Activated CD8-positive, alpha-beta memory T cell treated with anti-CD3 and anti-CD28 coated beads for 36 hours (primary cell): ENCODE measurements at regions not wholly inside any gene's neighbourhood (a gene's known extent, or its start where the extent isn't known, plus 50 kb on each side); places are given as distances from the start of the nearest gene placed in this dataset.
"Not testable (repeated sequence)": the region's sequence is repeated elsewhere in the genome, so short reads cannot be mapped to it uniquely, and the experiment has no call there.

Experiments used
- CTCF ChIA-PET: fragments of 350-600 bp; sonication (Branson Sonifier 250); formaldehyde crosslinking; loops from one replicate; lab custom pipeline; 2021; ENCODE audit warnings: antibody characterized with exemption; lab: Charles Lee
- POLR2A ChIA-PET: fragments of 350-600 bp; sonication (Branson Sonifier 250); formaldehyde crosslinking; loops from one replicate; lab custom pipeline; 2021; ENCODE audit warnings: antibody characterized with exemption; lab: Charles Lee

GRCh38 chr12:76190299-76190698 is 105.8 kb upstream of the NAP1L1 start:
- CTCF ChIA-PET: no interaction called here
- POLR2A ChIA-PET: no interaction called here

GRCh38 chr12:76189851-76190250 is 105.4 kb upstream of the NAP1L1 start:
- POLR2A ChIA-PET: no interaction called here
- CTCF ChIA-PET: no interaction called here

- CTCF ChIA-PET: no interaction called here
These were observed 102.7 kb upstream of the NAP1L1 start for GRCh38 chr12:76187177-76187576.

GRCh38 chr12:76186131-76186906 is 101.8 kb upstream of the NAP1L1 start:
- CTCF ChIA-PET: no interaction called here
- POLR2A ChIA-PET: no interaction called here

More at GRCh38 chr12:76187177-76187576, 102.7 kb upstream of the NAP1L1 start:
- POLR2A ChIA-PET: no interaction called here

GRCh38 chr12:76183459-76184186 is 99.1 kb upstream of the NAP1L1 start:
- POLR2A ChIA-PET: no interaction called here

GRCh38 chr12:76180401-76181277 is 96.2 kb upstream of the NAP1L1 start:
- POLR2A ChIA-PET: no interaction called here
- CTCF ChIA-PET: no interaction called here

More at GRCh38 chr12:76183459-76184186, 99.1 kb upstream of the NAP1L1 start:
- CTCF ChIA-PET: no interaction called here

- ChIA-PET POLR2A (no interaction called here), CTCF (no interaction called here)
These were observed 94.0 kb upstream of the NAP1L1 start for GRCh38 chr12:76178452-76178851.

GRCh38 chr12:76177821-76178220 is 93.3 kb upstream of the NAP1L1 start:
- ChIA-PET POLR2A (no interaction called here), CTCF (no interaction called here)

- ChIA-PET CTCF (no interaction called here), POLR2A (no interaction called here)
These were observed 92.5 kb upstream of the NAP1L1 start for GRCh38 chr12:76176940-76177339.

GRCh38 chr12:76175946-76176345 is 91.5 kb upstream of the NAP1L1 start:
- CTCF ChIA-PET: interaction anchor here (1.4 kb wide), 1 partner anchor 463 kb away, joined by 3 read pairs; no protein-coding TSS in a partner anchor
- POLR2A ChIA-PET: not testable (repeated sequence)

- CTCF ChIA-PET: no interaction called here
- POLR2A ChIA-PET: no interaction called here
These were observed 89.3 kb upstream of the NAP1L1 start for GRCh38 chr12:76173756-76174155.

- ChIA-PET POLR2A (interaction anchor here (0.6 to 1.2 kb wide), 5 partner anchors 9 to 570 kb away, joined by 3 to 7 read pairs (median 3); partner anchors contain the start of gene BBS10), CTCF (interaction anchor here (0.6 to 1.2 kb wide), 3 partner anchors 9 to 583 kb away, joined by 3 to 6 read pairs (median 3); partner anchors contain the start of gene BBS10)
These were observed 74.2 kb upstream of the NAP1L1 start for GRCh38 chr12:76158518-76159321.

- CTCF ChIA-PET: no interaction called here
These were observed 72.2 kb upstream of the NAP1L1 start for GRCh38 chr12:76156726-76157125.

GRCh38 chr12:76156314-76156713 is 71.8 kb upstream of the NAP1L1 start:
- POLR2A ChIA-PET: no interaction called here
- CTCF ChIA-PET: no interaction called here

More at GRCh38 chr12:76156726-76157125, 72.2 kb upstream of the NAP1L1 start:
- POLR2A ChIA-PET: no interaction called here

GRCh38 chr12:76155157-76155670 is 70.7 kb upstream of the NAP1L1 start:
- POLR2A ChIA-PET: no interaction called here
- CTCF ChIA-PET: no interaction called here

GRCh38 chr12:76153616-76154015 is 69.1 kb upstream of the NAP1L1 start:
- ChIA-PET CTCF (no interaction called here), POLR2A (interaction anchor here (0.6 kb wide), 1 partner anchor 644 kb away, joined by 9 read pairs; no protein-coding TSS in a partner anchor)

- ChIA-PET POLR2A (no interaction called here), CTCF (interaction anchor here (0.7 kb wide), 1 partner anchor 118 kb away, joined by 3 read pairs; no protein-coding TSS in a partner anchor)
These were observed 67.8 kb upstream of the NAP1L1 start for GRCh38 chr12:76152181-76152807.

GRCh38 chr12:76144245-76144549 is 59.7 kb upstream of the NAP1L1 start:
- POLR2A ChIA-PET: no interaction called here
- CTCF ChIA-PET: no interaction called here
